Mammary epithelial cell (primary cell): ENCODE measurements at regions not wholly inside any gene's neighbourhood (a gene's known extent, or its start where the extent isn't known, plus 50 kb on each side); places are given as distances from the start of the nearest gene placed in this dataset.

Experiments used
- CTCF ChIP-seq, 2 donors: IDR thresholded peaks in 1 of 2; conservative IDR thresholded peaks in 1 of 2; 2 replicates each; pipeline ENCODE4 v1.5.1; 2011 to 2012; ENCODE audit warnings: inconsistent platforms in 2 of 2, low read length in 2 of 2, mild to moderate bottlenecking in 2 of 2, control low read depth in 1 of 2, low read depth in 1 of 2; ENCODE audit not compliant: insufficient read depth in 1 of 2; ENCODE audit errors: extremely low read depth in 1 of 2
- EZH2 ChIP-seq: IDR thresholded peaks from 2 replicates; pipeline ENCODE4 v1.6.1; 2012; ENCODE audit warnings: low read length, inconsistent platforms, borderline replicate concordance

GRCh38 chr5:167311340-167311739 lies 980.1 kb upstream of the WWC1 start:
- TF ChIP-seq CTCF (conservative IDR thresholded peaks at IDR 0.05 in 1 of 2, IDR thresholded peaks at IDR 0.05 in 1 of 2; ENCODE audit: extremely low read depth in 1 of 2, insufficient read depth in 1 of 2, low read depth in 1 of 2, low read length in 2 of 2) (no peak), EZH2 (no peak)
